ENCODE measurements at regions not wholly inside any gene's neighbourhood (a gene's known extent, or its start where the extent isn't known, plus 50 kb on each side); places are given as distances from the start of the nearest gene placed in this dataset.

DNA sequence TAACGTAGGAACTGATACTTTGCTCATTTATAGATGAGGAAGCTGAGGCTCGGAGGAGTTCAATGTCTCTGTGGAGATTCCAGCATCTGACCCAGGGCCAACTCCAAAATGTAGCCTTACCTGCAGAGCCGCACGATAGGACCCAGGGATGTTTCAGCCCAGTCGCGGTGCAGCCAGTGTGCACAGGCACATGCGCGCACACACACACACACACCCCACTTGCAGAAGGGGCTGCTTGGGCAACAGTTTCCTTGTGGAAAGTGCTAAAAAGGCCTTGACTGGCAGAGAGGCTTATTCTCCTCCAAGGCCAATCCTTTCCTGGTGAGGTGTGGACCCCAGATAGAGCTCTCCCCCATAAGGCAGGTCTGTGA lies 101.7 kb downstream of the ZFP36L2 start:
- TF ChIP-seq, protein P1, sequence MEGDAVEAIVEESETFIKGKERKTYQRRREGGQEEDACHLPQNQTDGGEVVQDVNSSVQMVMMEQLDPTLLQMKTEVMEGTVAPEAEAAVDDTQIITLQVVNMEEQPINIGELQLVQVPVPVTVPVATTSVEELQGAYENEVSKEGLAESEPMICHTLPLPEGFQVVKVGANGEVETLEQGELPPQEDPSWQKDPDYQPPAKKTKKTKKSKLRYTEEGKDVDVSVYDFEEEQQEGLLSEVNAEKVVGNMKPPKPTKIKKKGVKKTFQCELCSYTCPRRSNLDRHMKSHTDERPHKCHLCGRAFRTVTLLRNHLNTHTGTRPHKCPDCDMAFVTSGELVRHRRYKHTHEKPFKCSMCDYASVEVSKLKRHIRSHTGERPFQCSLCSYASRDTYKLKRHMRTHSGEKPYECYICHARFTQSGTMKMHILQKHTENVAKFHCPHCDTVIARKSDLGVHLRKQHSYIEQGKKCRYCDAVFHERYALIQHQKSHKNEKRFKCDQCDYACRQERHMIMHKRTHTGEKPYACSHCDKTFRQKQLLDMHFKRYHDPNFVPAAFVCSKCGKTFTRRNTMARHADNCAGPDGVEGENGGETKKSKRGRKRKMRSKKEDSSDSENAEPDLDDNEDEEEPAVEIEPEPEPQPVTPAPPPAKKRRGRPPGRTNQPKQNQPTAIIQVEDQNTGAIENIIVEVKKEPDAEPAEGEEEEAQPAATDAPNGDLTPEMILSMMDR (conservative IDR thresholded peaks at IDR 0.05), result no peak
- no peak for TF ChIP-seq ZFX (IDR thresholded peaks at IDR 0.05)
